H9 (cell line): ENCODE measurements at regions not wholly inside any gene's neighbourhood (a gene's known extent, or its start where the extent isn't known, plus 50 kb on each side); places are given as distances from the start of the nearest gene placed in this dataset.
A peak's percentile ranks its signal among the peaks of the same experiment; 100 is the strongest.

Source experiments
- DNase-seq: peaks from one replicate; pipeline ENCODE4 v3.0.0-alpha.2; 2017
- H2AFZ ChIP-seq: one replicate; pipeline ENCODE4 v1.6.1; 2013; ENCODE audit warnings: mild to moderate bottlenecking, low read length, control low read depth, moderate library complexity
- H2AK5ac ChIP-seq: 2 replicates; pipeline ENCODE4 v1.6.1; 2013; ENCODE audit warnings: low read length, control low read depth, mixed read lengths; ENCODE audit not compliant: insufficient read length
- H2BK120ac ChIP-seq: one replicate; pipeline ENCODE4 v1.6.1; 2013; ENCODE audit warnings: low read depth, mild to moderate bottlenecking, low read length, control low read depth, inconsistent platforms; ENCODE audit not compliant: poor library complexity, severe bottlenecking
- H2BK12ac ChIP-seq: 2 replicates; pipeline ENCODE4 v1.6.1; 2013; ENCODE audit warnings: low read length, control low read depth, mixed read lengths, low read depth; ENCODE audit not compliant: insufficient read length
- H2BK15ac ChIP-seq: 2 replicates; pipeline ENCODE4 v1.6.1; 2013; ENCODE audit warnings: low read depth, low read length, control low read depth
- H2BK20ac ChIP-seq: one replicate; pipeline ENCODE4 v1.6.1; 2013; ENCODE audit warnings: low read depth, mild to moderate bottlenecking, low read length, control low read depth, inconsistent platforms; ENCODE audit not compliant: poor library complexity, severe bottlenecking
- H2BK5ac ChIP-seq: 2 replicates; pipeline ENCODE4 v1.6.1; 2013; ENCODE audit warnings: low read length, control low read depth, mixed read lengths; ENCODE audit not compliant: insufficient read length
- H3K14ac ChIP-seq: 2 replicates; pipeline ENCODE4 v1.6.1; 2013; ENCODE audit warnings: low read length, control low read depth; ENCODE audit not compliant: insufficient read depth
- H3K18ac ChIP-seq: 2 replicates; pipeline ENCODE4 v1.6.1; 2013; ENCODE audit warnings: low read depth, mild to moderate bottlenecking, mixed read lengths, low read length, control low read depth; ENCODE audit not compliant: insufficient read length
- H3K23ac ChIP-seq: 2 replicates; pipeline ENCODE4 v1.6.1; 2013; ENCODE audit warnings: low read length, control low read depth, mixed read lengths, low read depth; ENCODE audit not compliant: insufficient read length
- H3K23me2 ChIP-seq: 2 replicates; pipeline ENCODE4 v1.6.1; 2013; ENCODE audit warnings: low read depth, mild to moderate bottlenecking, mixed read lengths, low read length, control low read depth; ENCODE audit not compliant: insufficient read length, poor library complexity, severe bottlenecking
- H3K27ac ChIP-seq: 2 replicates; pipeline ENCODE4 v1.5.1; 2013; ENCODE audit warnings: low read length, control low read depth, mixed read lengths, low read depth; ENCODE audit not compliant: insufficient read length
- H3K27me3 ChIP-seq: 2 replicates; pipeline ENCODE4 v1.6.1; 2013; ENCODE audit warnings: low read length, control low read depth, inconsistent platforms; ENCODE audit not compliant: insufficient read depth
- H3K4ac ChIP-seq: 2 replicates; pipeline ENCODE4 v1.6.1; 2013; ENCODE audit warnings: low read depth, mild to moderate bottlenecking, control low read depth, inconsistent platforms, low read length, moderate library complexity
- H3K4me1 ChIP-seq: 2 replicates; pipeline ENCODE4 v1.6.1; 2013; ENCODE audit warnings: low read length, control low read depth, inconsistent platforms; ENCODE audit not compliant: insufficient read depth
- H3K4me2 ChIP-seq: 2 replicates; pipeline ENCODE4 v1.6.1; 2013; ENCODE audit warnings: low read length, control low read depth, mixed read lengths; ENCODE audit not compliant: insufficient read length, insufficient read depth
- H3K56ac ChIP-seq: 2 replicates; pipeline ENCODE4 v1.6.1; 2013; ENCODE audit warnings: low read depth, mild to moderate bottlenecking, mixed read lengths, low read length, control low read depth; ENCODE audit not compliant: insufficient read length
- H3K79me1 ChIP-seq: 2 replicates; pipeline ENCODE4 v1.6.1; 2013; ENCODE audit warnings: low read depth, mild to moderate bottlenecking, moderate library complexity, low read length, control low read depth, inconsistent platforms; ENCODE audit not compliant: insufficient read depth, poor library complexity, severe bottlenecking
- H3K79me2 ChIP-seq: 2 replicates; pipeline ENCODE4 v1.6.1; 2013; ENCODE audit warnings: low read length, control low read depth, inconsistent platforms; ENCODE audit not compliant: insufficient read depth
- H3K9ac ChIP-seq: 2 replicates; pipeline ENCODE4 v1.6.1; 2013; ENCODE audit warnings: low read length, control low read depth, mixed read lengths; ENCODE audit not compliant: insufficient read length; ENCODE audit errors: extremely low read depth
- H3K9me3 ChIP-seq: one replicate; pipeline ENCODE4 v1.6.1; 2013; ENCODE audit warnings: low read depth, low read length, inconsistent platforms; ENCODE audit not compliant: control insufficient read depth
- H3T11ph ChIP-seq: one replicate; pipeline ENCODE4 v1.6.1; 2013; ENCODE audit warnings: mild to moderate bottlenecking, low read length, control low read depth, inconsistent platforms
- H4K20me1 ChIP-seq: one replicate; pipeline ENCODE4 v1.6.1; 2013; ENCODE audit not compliant: control insufficient read depth, insufficient read length, insufficient read depth
- H4K5ac ChIP-seq: 2 replicates; pipeline ENCODE4 v1.6.1; 2013; ENCODE audit warnings: low read depth, mild to moderate bottlenecking, mixed read lengths, low read length, control low read depth; ENCODE audit not compliant: insufficient read length
- H4K8ac ChIP-seq: replicated peaks from 2 replicates; pipeline ENCODE4 v1.6.1; 2013; ENCODE audit warnings: low read length, control low read depth, mixed read lengths, low read depth; ENCODE audit not compliant: insufficient read length
- H4K91ac ChIP-seq: 2 replicates; pipeline ENCODE4 v1.6.1; 2013; ENCODE audit warnings: low read depth, mild to moderate bottlenecking, moderate library complexity, mixed read lengths, low read length, control low read depth; ENCODE audit not compliant: insufficient read length
- H3K27ac Mint-ChIP-seq, 3 experiments: 2 replicates in 2 of 3; 3 replicates in 1 of 3; pipeline ENCODE4 v1.8.0; 2020 to 2021; ENCODE audit warnings: mixed read lengths in 3 of 3, mild to moderate bottlenecking in 1 of 3, moderate library complexity in 1 of 3
- H3K27me3 Mint-ChIP-seq: 2 replicates; pipeline ENCODE4 v1.8.0; 2021; ENCODE audit warnings: low read depth, mild to moderate bottlenecking, moderate library complexity, mixed read lengths
- H3K36me3 Mint-ChIP-seq, 3 experiments: 2 replicates in 2 of 3; 3 replicates in 1 of 3; pipeline ENCODE4 v1.8.0; 2020 to 2021; ENCODE audit warnings: low read depth in 3 of 3, mixed read lengths in 3 of 3; ENCODE audit not compliant: insufficient read depth in 1 of 3
- H3K4me1 Mint-ChIP-seq, 2 experiments: 2 replicates each; pipeline ENCODE4 v1.8.0; 2020; ENCODE audit warnings: mixed read lengths in 2 of 2
- H3K4me3 Mint-ChIP-seq, 2 experiments: 2 replicates in 1 of 2; 3 replicates in 1 of 2; pipeline ENCODE4 v1.8.0; 2020 to 2021; ENCODE audit warnings: mild to moderate bottlenecking in 2 of 2, mixed read lengths in 2 of 2, moderate library complexity in 1 of 2
- H3K9me3 Mint-ChIP-seq, 2 experiments: 2 replicates in 1 of 2; 3 replicates in 1 of 2; pipeline ENCODE4 v1.8.0; 2020; ENCODE audit warnings: mild to moderate bottlenecking in 2 of 2, mixed read lengths in 2 of 2, moderate library complexity in 1 of 2
- CTCF ChIP-seq: fragments of 200-600 bp; sonication (generic); conservative IDR thresholded peaks from 3 replicates; pipeline ENCODE4 v1.8.0; 2021; ENCODE audit warnings: antibody characterized with exemption, mild to moderate bottlenecking
- WGBS: extraction: QIAGEN DNeasy Blood & Tissue Kit; methylation state at CpG from one replicate; pipeline ENCODE4 v1.1.7; 2013; ENCODE audit warnings: missing lambda C conversion rate, low lambda C conversion rate, mixed read lengths; ENCODE audit not compliant: insufficient read length; ENCODE audit errors: extremely low coverage; 5-methylcytosine and 5-hydroxymethylcytosine counted together

- H2BK5ac ChIP-seq = no peak overlapping the region
- peaks cover 18 to 24% of the 10 kb centered on the region in 2 experiments for H3K4me1 Mint-ChIP-seq
- no peak overlapping the region for H4K91ac ChIP-seq
- no peak overlapping the region for H3K4me2 ChIP-seq
- no peak overlapping the region for H3K4ac ChIP-seq
- peaks cover 7% of the 10 kb centered on the region in 2 experiments; a peak in 4 of 5 replicates for H3K9me3 Mint-ChIP-seq
- no peaks in the 10 kb centered on the region for H3K79me1 ChIP-seq
- H3K27ac Mint-ChIP-seq = peak overlapping the region in 1 of 3 experiments; percentile 93; a peak in 1 of 7 replicates
- no peaks in the 10 kb centered on the region for H4K20me1 ChIP-seq
- H3K23me2 ChIP-seq = no peaks in the 10 kb centered on the region
- no peaks in the 10 kb centered on the region for H3K79me2 ChIP-seq
- no peak overlapping the region for H3K9ac ChIP-seq
- no peak overlapping the region for H3T11ph ChIP-seq
- TF ChIP-seq CTCF = no peak
- peaks cover 4 to 11% (median 7%) of the 10 kb centered on the region in 3 experiments; a peak in 6 of 7 replicates for H3K36me3 Mint-ChIP-seq
- no peak overlapping the region for H4K8ac ChIP-seq
- no peak overlapping the region for H3K23ac ChIP-seq
- H3K27me3 ChIP-seq = no peaks in the 10 kb centered on the region; the same call in 1 of the 2 replicates
- no peak overlapping the region for H3K56ac ChIP-seq
- H2AFZ ChIP-seq = no peak overlapping the region
- WGBS = no CpG with 5 or more reads among the region's 12 CpGs
- no peak overlapping the region for H2BK12ac ChIP-seq
- H3K27ac ChIP-seq = no peak overlapping the region
- no peak overlapping the region for H2BK15ac ChIP-seq
- no peak overlapping the region for H3K18ac ChIP-seq
- H3K4me3 Mint-ChIP-seq = no peak overlapping the region
- no peak overlapping the region for H3K14ac ChIP-seq
- no peak for DNase-seq
- H4K5ac ChIP-seq = no peak overlapping the region
- peaks cover 33% of the 10 kb centered on the region for H3K27me3 Mint-ChIP-seq
- H2BK120ac ChIP-seq = no peak overlapping the region
- no peaks in the 10 kb centered on the region for H3K9me3 ChIP-seq
- no peaks in the 10 kb centered on the region for H3K4me1 ChIP-seq
- no peak overlapping the region for H2AK5ac ChIP-seq
- H2BK20ac ChIP-seq = no peak overlapping the region
These were observed 118.6 kb upstream of the IRX4 start for GRCh38 chr5:2001300-2001699.
